SK-N-SH treated with all-trans-retinoic acid at 6 μM for 48 hours (cell line): ENCODE measurements at regions not wholly inside any gene's neighbourhood (a gene's known extent, or its start where the extent isn't known, plus 50 kb on each side); places are given as distances from the start of the nearest gene placed in this dataset.

Experiments used
- ARNTL ChIP-seq: fragments of 450-650 bp; formaldehyde crosslinking; IDR thresholded peaks from 2 replicates; pipeline ENCODE4 v1.5.0; 2020; ENCODE audit warnings: low read depth, mild to moderate bottlenecking, moderate library complexity, borderline replicate concordance
- BACH2 ChIP-seq: fragments of 250-450 bp; sonication (Bioruptor Pico); IDR thresholded peaks from 2 replicates; pipeline ENCODE4 v1.9.0; 2021; ENCODE audit warnings: mild to moderate bottlenecking, borderline replicate concordance
- CSRNP3 ChIP-seq: fragments of 250-450 bp; sonication (Bioruptor Pico); IDR thresholded peaks from 2 replicates; pipeline ENCODE4 v1.5.1; 2021; ENCODE audit warnings: mild to moderate bottlenecking, moderate library complexity
- OSR1 ChIP-seq: fragments of 250-450 bp; sonication (Bioruptor Pico); IDR thresholded peaks from 2 replicates; pipeline ENCODE4 v1.8.0; 2022; ENCODE audit warnings: moderate library complexity, mild to moderate bottlenecking, inconsistent platforms
- PATZ1 ChIP-seq: fragments of 250-450 bp; sonication (Bioruptor Pico); IDR thresholded peaks from 2 replicates; pipeline ENCODE4 v1.8.0; 2020; ENCODE audit warnings: mild to moderate bottlenecking, moderate library complexity, borderline replicate concordance
- SNAI2 ChIP-seq: fragments of 250-450 bp; sonication (Bioruptor Pico); IDR thresholded peaks from 2 replicates; pipeline ENCODE4 v1.5.0; 2020; ENCODE audit warnings: mild to moderate bottlenecking, moderate library complexity
- TOX ChIP-seq: fragments of 250-450 bp; sonication (Bioruptor Pico); IDR thresholded peaks from 2 replicates; pipeline ENCODE4 v1.8.0; 2021; ENCODE audit warnings: mild to moderate bottlenecking, moderate library complexity, borderline replicate concordance
- TSHZ2 ChIP-seq: fragments of 250-450 bp; sonication (Bioruptor Pico); IDR thresholded peaks from 2 replicates; pipeline ENCODE4 v1.5.0; 2020; ENCODE audit warnings: mild to moderate bottlenecking, moderate library complexity
- ZFP3 ChIP-seq: fragments of 250-450 bp; sonication (Bioruptor Pico); IDR thresholded peaks from 2 replicates; pipeline ENCODE4 v1.5.0; 2020; ENCODE audit warnings: mild to moderate bottlenecking, moderate library complexity
- ZNF70 ChIP-seq: fragments of 450-650 bp; formaldehyde crosslinking; IDR thresholded peaks from 2 replicates; pipeline ENCODE4 v1.5.0; 2020; ENCODE audit warnings: mild to moderate bottlenecking, moderate library complexity
- ZNF8 ChIP-seq: fragments of 450-650 bp; formaldehyde crosslinking; IDR thresholded peaks from 2 replicates; pipeline ENCODE4 v1.5.0; 2020; ENCODE audit warnings: mild to moderate bottlenecking, moderate library complexity
- TF ChIP-seq, protein P1 (sequence below): fragments of 250-450 bp; sonication (Bioruptor Pico); IDR thresholded peaks from 2 replicates; pipeline ENCODE4 v1.8.0; 2021; ENCODE audit warnings: low read depth, mild to moderate bottlenecking, moderate library complexity, borderline replicate concordance

DNA sequence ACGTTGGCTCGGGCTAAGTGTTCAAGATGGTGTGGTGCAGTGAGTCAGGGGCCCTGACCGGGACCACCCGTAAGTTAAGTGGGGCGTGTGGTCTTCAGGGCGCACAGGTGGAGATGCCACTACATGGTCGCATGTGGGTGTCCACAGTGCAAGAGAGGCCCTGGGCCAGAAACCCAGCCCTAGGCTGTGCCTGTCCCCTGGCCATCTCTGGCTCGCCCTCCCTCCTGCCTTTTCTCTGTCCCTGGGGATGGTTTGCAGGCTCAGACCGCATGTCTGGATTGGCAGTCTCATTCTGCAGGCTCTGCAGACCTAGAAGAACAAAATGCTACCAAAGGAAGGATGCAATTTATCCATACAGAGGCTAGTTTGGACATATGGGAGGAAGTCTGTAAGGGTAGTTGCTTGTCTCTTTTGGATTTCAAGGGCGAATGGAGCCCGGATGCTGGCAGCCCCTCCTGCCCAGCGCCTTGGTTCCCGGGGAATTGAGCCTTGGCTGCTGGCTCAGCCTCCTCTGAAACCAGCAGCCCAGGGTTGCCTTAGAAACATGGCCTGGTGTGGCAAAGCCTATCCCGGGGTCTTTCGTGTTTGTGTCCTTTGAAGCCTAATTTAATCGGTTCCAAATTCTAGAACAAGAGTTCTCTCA lies 417.5 kb upstream of the HS6ST1 start:
- TF ChIP-seq SNAI2 = no peak
- TF ChIP-seq PATZ1 (CRISPR knock-in tag) = no peak
- no peak for TF ChIP-seq TSHZ2 (CRISPR knock-in tag)
- TF ChIP-seq, protein P1, sequence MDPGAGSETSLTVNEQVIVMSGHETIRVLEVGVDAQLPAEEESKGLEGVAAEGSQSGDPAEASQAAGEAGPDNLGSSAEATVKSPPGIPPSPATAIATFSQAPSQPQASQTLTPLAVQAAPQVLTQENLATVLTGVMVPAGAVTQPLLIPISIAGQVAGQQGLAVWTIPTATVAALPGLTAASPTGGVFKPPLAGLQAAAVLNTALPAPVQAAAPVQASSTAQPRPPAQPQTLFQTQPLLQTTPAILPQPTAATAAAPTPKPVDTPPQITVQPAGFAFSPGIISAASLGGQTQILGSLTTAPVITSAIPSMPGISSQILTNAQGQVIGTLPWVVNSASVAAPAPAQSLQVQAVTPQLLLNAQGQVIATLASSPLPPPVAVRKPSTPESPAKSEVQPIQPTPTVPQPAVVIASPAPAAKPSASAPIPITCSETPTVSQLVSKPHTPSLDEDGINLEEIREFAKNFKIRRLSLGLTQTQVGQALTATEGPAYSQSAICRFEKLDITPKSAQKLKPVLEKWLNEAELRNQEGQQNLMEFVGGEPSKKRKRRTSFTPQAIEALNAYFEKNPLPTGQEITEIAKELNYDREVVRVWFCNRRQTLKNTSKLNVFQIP (CRISPR knock-in tag) = no peak
- no peak for TF ChIP-seq CSRNP3 (CRISPR knock-in tag)
- TF ChIP-seq ARNTL (CRISPR knock-in tag) = no peak
- TF ChIP-seq ZNF8 (CRISPR knock-in tag) = no peak
- no peak for TF ChIP-seq BACH2 (CRISPR knock-in tag)
- no peak for TF ChIP-seq ZFP3 (CRISPR knock-in tag)
- TF ChIP-seq OSR1 (CRISPR knock-in tag) = no peak
- TF ChIP-seq TOX = no peak
- no peak for TF ChIP-seq ZNF70 (CRISPR knock-in tag)
